ENCODE measurements at regions not wholly inside any gene's neighbourhood (a gene's known extent, or its start where the extent isn't known, plus 50 kb on each side); places are given as distances from the start of the nearest gene placed in this dataset.
A peak's percentile ranks its signal among the peaks of the same experiment; 100 is the strongest.
"Not testable (repeated sequence)": the region's sequence is repeated elsewhere in the genome, so short reads cannot be mapped to it uniquely, and the experiment has no call there.

GRCh38 chr10:47165711-47166404 lies 134.1 kb upstream of the GDF10 start:
- Mint-ChIP-seq H3K9me3 (peaks cover 10% of the 10 kb centered on the region in 2 donors), H3K27ac (peak overlapping the region; percentile 88 to 95)

GRCh38 chr10:47166405-47166777 lies 133.6 kb upstream of the GDF10 start:
- H3K36me3 Mint-ChIP-seq, result peaks cover 12 to 13% of the 10 kb centered on the region in 2 donors
- H3K9me3 Mint-ChIP-seq, result peaks cover 10% of the 10 kb centered on the region in 2 donors
- peak overlapping the region; percentile 88 to 95 for H3K27ac Mint-ChIP-seq
- DNase-seq (ENCODE audit: low spot score in 2 of 2) (no peak), ATAC-seq (no peak)

More at GRCh38 chr10:47165711-47166404, 134.1 kb upstream of the GDF10 start:
- peaks cover 12 to 13% of the 10 kb centered on the region in 2 donors for H3K36me3 Mint-ChIP-seq
- ATAC-seq (peak; percentile 52 to 72), DNase-seq (ENCODE audit: low spot score in 2 of 2) (no peak)

- peaks cover 10 to 12% of the 10 kb centered on the region in 2 donors for H3K9me3 Mint-ChIP-seq
- ATAC-seq; DNase-seq (ENCODE audit: low spot score in 2 of 2): not testable (repeated sequence)
- peak overlapping the region; percentile 88 to 95 for H3K27ac Mint-ChIP-seq
- peaks cover 12 to 13% of the 10 kb centered on the region in 2 donors for H3K36me3 Mint-ChIP-seq
Measured at GRCh38 chr10:47166808-47167581, 133.0 kb upstream of the GDF10 start.

GRCh38 chr10:47167591-47167990 lies 132.4 kb upstream of the GDF10 start:
- H3K27ac Mint-ChIP-seq, result no peak overlapping the region
- peaks cover 12 to 13% of the 10 kb centered on the region in 2 donors for H3K36me3 Mint-ChIP-seq
- no peak for ATAC-seq
- no peak for DNase-seq (ENCODE audit: low spot score in 2 of 2)
- H3K9me3 Mint-ChIP-seq, result peaks cover 10 to 14% of the 10 kb centered on the region in 2 donors

- Mint-ChIP-seq H3K9me3 (peaks cover 10 to 14% of the 10 kb centered on the region in 2 donors), H3K27ac (no peak overlapping the region), H3K36me3 (peaks cover 12 to 13% of the 10 kb centered on the region in 2 donors)
- DNase-seq (ENCODE audit: low spot score in 2 of 2) (no peak), ATAC-seq (no peak)
Measured at GRCh38 chr10:47169581-47169980, 130.4 kb upstream of the GDF10 start.

- ATAC-seq, result no peak
- DNase-seq (ENCODE audit: low spot score in 2 of 2), result no peak
- H3K27ac Mint-ChIP-seq, result no peak overlapping the region
Measured at GRCh38 chr10:47173929-47174442, 126.0 kb upstream of the GDF10 start.

GRCh38 chr10:47175181-47176123 lies 124.5 kb upstream of the GDF10 start:
- Mint-ChIP-seq H3K9me3 (peaks cover 0 to 4% of the 10 kb centered on the region in 2 donors), H3K27ac (no peak overlapping the region), H3K36me3 (no peaks in the 10 kb centered on the region)
- ATAC-seq, result no peak
- no peak for DNase-seq (ENCODE audit: low spot score in 2 of 2)

More at GRCh38 chr10:47173929-47174442, 126.0 kb upstream of the GDF10 start:
- no peaks in the 10 kb centered on the region for H3K36me3 Mint-ChIP-seq
- H3K9me3 Mint-ChIP-seq, result peaks cover 0 to 4% of the 10 kb centered on the region in 2 donors

- ATAC-seq (no peak), DNase-seq (ENCODE audit: low spot score in 2 of 2) (no peak)
- peaks cover 0 to 4% of the 10 kb centered on the region in 2 donors for H3K9me3 Mint-ChIP-seq
- H3K36me3 Mint-ChIP-seq, result no peaks in the 10 kb centered on the region
- no peak overlapping the region for H3K27ac Mint-ChIP-seq
Measured at GRCh38 chr10:47176206-47176902, 123.6 kb upstream of the GDF10 start.

- Mint-ChIP-seq H3K9me3 (no peaks in the 10 kb centered on the region), H3K36me3 (no peaks in the 10 kb centered on the region), H3K27ac (no peak overlapping the region)
- ATAC-seq (peak in 1 of 2 donors; percentile 13), DNase-seq (ENCODE audit: low spot score in 2 of 2) (peak in 1 of 2 donors; percentile 0)
Measured at GRCh38 chr10:47176903-47177868, 122.8 kb upstream of the GDF10 start.

GRCh38 chr10:47178537-47179290 lies 121.3 kb upstream of the GDF10 start:
- ATAC-seq (peak; percentile 8 to 36), DNase-seq (ENCODE audit: low spot score in 2 of 2) (no peak)
- Mint-ChIP-seq H3K27ac (no peak overlapping the region), H3K9me3 (no peaks in the 10 kb centered on the region), H3K36me3 (no peaks in the 10 kb centered on the region)

- DNase-seq (ENCODE audit: low spot score in 2 of 2) (no peak), ATAC-seq (peak; percentile 63 to 82)
- no peak overlapping the region for H3K27ac Mint-ChIP-seq
- H3K9me3 Mint-ChIP-seq, result no peaks in the 10 kb centered on the region
- no peaks in the 10 kb centered on the region for H3K36me3 Mint-ChIP-seq
Measured at GRCh38 chr10:47179291-47179647, 120.7 kb upstream of the GDF10 start.

GRCh38 chr10:47181052-47181849 lies 118.7 kb upstream of the GDF10 start:
- no peak for DNase-seq (ENCODE audit: low spot score in 2 of 2)
- Mint-ChIP-seq H3K27ac (peak overlapping the region in 1 of 2 donors; percentile 65), H3K9me3 (no peaks in the 10 kb centered on the region), H3K36me3 (no peaks in the 10 kb centered on the region)
- peak; percentile 30 to 64 for ATAC-seq

- DNase-seq (ENCODE audit: low spot score in 2 of 2), result no peak
- Mint-ChIP-seq H3K36me3 (no peaks in the 10 kb centered on the region), H3K9me3 (no peaks in the 10 kb centered on the region), H3K27ac (no peak overlapping the region)
- no peak for ATAC-seq
Measured at GRCh38 chr10:47182934-47183703, 116.9 kb upstream of the GDF10 start.
